ENCODE measurements at regions not wholly inside any gene's neighbourhood (a gene's known extent, or its start where the extent isn't known, plus 50 kb on each side); places are given as distances from the start of the nearest gene placed in this dataset.

GRCh38 chr14:86288336-86288735 lies 758.4 kb downstream of the FLRT2 start:
- TF ChIP-seq EZH2 (optimal IDR thresholded peaks at IDR 0.05; ENCODE audit: low read depth, low read length) (no peak), CTCF (IDR thresholded peaks at IDR 0.05; ENCODE audit: low read length) (no peak)
